HEK293T (cell line): ENCODE measurements at regions not wholly inside any gene's neighbourhood (a gene's known extent, or its start where the extent isn't known, plus 50 kb on each side); places are given as distances from the start of the nearest gene placed in this dataset.
"Not testable (repeated sequence)": the region's sequence is repeated elsewhere in the genome, so short reads cannot be mapped to it uniquely, and the experiment has no call there.

Source experiments
- CTCF ChIA-PET: fragments of 350-600 bp; formaldehyde crosslinking; extraction: SDS; loops from one replicate; lab custom pipeline; 2021; ENCODE audit warnings: antibody characterized with exemption, inconsistent platforms; lab: Yijun Ruan, JAX
- POLR2A ChIA-PET: fragments of 350-600 bp; formaldehyde crosslinking; extraction: SDS; loops from one replicate; lab custom pipeline; 2020; ENCODE audit warnings: antibody characterized with exemption, inconsistent platforms; lab: Yijun Ruan, JAX
- DNase-seq: peaks from one replicate; pipeline ENCODE4 v3.0.0; 2012; ENCODE audit warnings: mixed read lengths; ENCODE audit errors: extremely low spot score
- ARNT ChIP-seq: fragments of 450-650 bp; IDR thresholded peaks from 2 replicates; pipeline ENCODE4 v1.6.1; 2017; ENCODE audit warnings: mild to moderate bottlenecking
- BHLHE40 ChIP-seq: fragments of 450-650 bp; IDR thresholded peaks from 2 replicates; pipeline ENCODE4 v1.6.1; 2016; ENCODE audit warnings: mild to moderate bottlenecking, moderate library complexity, borderline replicate concordance
- CTBP1 ChIP-seq: fragments of 450-650 bp; IDR thresholded peaks from 2 replicates; pipeline ENCODE4 v1.6.1; 2016; ENCODE audit warnings: borderline replicate concordance
- ELF4 ChIP-seq: fragments of 450-650 bp; IDR thresholded peaks from 2 replicates; pipeline ENCODE4 v1.6.1; 2017; ENCODE audit warnings: antibody characterized with exemption
- FOXA1 ChIP-seq: fragments of 450-650 bp; IDR thresholded peaks from 2 replicates; pipeline ENCODE4 v1.6.1; 2016; ENCODE audit warnings: mild to moderate bottlenecking
- FOXK2 ChIP-seq: fragments of 450-650 bp; IDR thresholded peaks from 2 replicates; pipeline ENCODE4 v1.6.1; 2016; ENCODE audit warnings: mild to moderate bottlenecking
- FOXM1 ChIP-seq: fragments of 450-650 bp; IDR thresholded peaks from 2 replicates; pipeline ENCODE4 v1.6.1; 2017; ENCODE audit warnings: mild to moderate bottlenecking, borderline replicate concordance
- HDGF ChIP-seq: fragments of 450-650 bp; IDR thresholded peaks from 2 replicates; pipeline ENCODE4 v1.6.1; 2017; ENCODE audit warnings: antibody characterized with exemption, borderline replicate concordance
- L3MBTL2 ChIP-seq: fragments of 450-650 bp; conservative IDR thresholded peaks from 2 replicates; pipeline ENCODE4 v1.6.1; 2016; ENCODE audit warnings: mild to moderate bottlenecking
- LEF1 ChIP-seq: fragments of 450-650 bp; IDR thresholded peaks from 2 replicates; pipeline ENCODE4 v1.6.1; 2017; ENCODE audit warnings: mild to moderate bottlenecking, borderline replicate concordance
- NFRKB ChIP-seq: fragments of 450-650 bp; IDR thresholded peaks from 2 replicates; pipeline ENCODE4 v1.6.1; 2016; ENCODE audit warnings: mild to moderate bottlenecking, moderate library complexity
- PKNOX1 ChIP-seq: fragments of 450-650 bp; IDR thresholded peaks from 2 replicates; pipeline ENCODE4 v1.6.1; 2016
- SP1 ChIP-seq: fragments of 450-650 bp; IDR thresholded peaks from 2 replicates; pipeline ENCODE4 v1.6.1; 2017
- SUZ12 ChIP-seq: fragments of 450-650 bp; IDR thresholded peaks from 2 replicates; pipeline ENCODE4 v1.6.1; 2016; ENCODE audit warnings: mild to moderate bottlenecking
- TARDBP ChIP-seq: fragments of 450-650 bp; IDR thresholded peaks from 2 replicates; pipeline ENCODE4 v1.6.1; 2016
- ZNF384 ChIP-seq: fragments of 450-650 bp; IDR thresholded peaks from 2 replicates; pipeline ENCODE4 v1.6.1; 2016

GRCh38 chr16:85529489-85530369 is 83.4 kb upstream of the GSE1 start:
- no peak for DNase-seq
- CTCF ChIA-PET, result interaction anchor here (0.6 to 3.0 kb wide), 6 partner anchors 9 to 86 kb away, joined by 3 to 18 read pairs (median 4); no protein-coding TSS in a partner anchor
- TF ChIP-seq NFRKB (no peak), TARDBP (no peak), SP1 (no peak), SUZ12 (no peak), ARNT (no peak), ELF4 (no peak), LEF1 (no peak), L3MBTL2 (no peak), FOXM1 (no peak), FOXK2 (no peak), ZNF384 (no peak), FOXA1 (no peak), PKNOX1 (no peak), BHLHE40 (no peak), HDGF (no peak), CTBP1 (no peak)
- POLR2A ChIA-PET, result interaction anchor here (0.7 to 0.8 kb wide), 2 partner anchors 22 to 81 kb away, joined by 3 read pairs; no protein-coding TSS in a partner anchor

DNA sequence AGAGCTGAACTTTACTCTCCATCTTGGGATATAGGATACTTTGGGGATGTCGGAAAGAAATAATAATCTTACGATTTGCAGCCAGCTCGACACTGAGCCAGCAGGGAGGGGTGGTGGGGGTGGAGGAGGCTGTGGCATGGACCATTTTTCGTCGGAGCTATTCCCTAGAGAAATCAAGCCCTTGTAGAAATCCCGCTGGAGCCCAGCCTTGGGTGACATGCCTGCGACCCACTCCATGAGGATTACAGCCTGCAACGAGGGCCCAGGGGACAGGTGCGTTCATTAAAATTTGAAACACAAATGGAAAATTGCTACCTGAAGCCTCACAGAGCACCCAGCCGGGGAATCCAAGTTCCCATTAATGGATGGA is 82.8 kb upstream of the GSE1 start:
- DNase-seq, result no peak
- CTCF ChIA-PET, result interaction anchor here (1.1 to 3.0 kb wide), 4 partner anchors 8 to 86 kb away, joined by 3 to 18 read pairs (median 4); no protein-coding TSS in a partner anchor
- TF ChIP-seq ELF4, result no peak
- no peak for TF ChIP-seq SP1
- no peak for TF ChIP-seq FOXK2
- TF ChIP-seq PKNOX1, result no peak
- no peak for TF ChIP-seq HDGF
- no peak for TF ChIP-seq L3MBTL2
- POLR2A ChIA-PET, result interaction anchor here (0.7 kb wide), 1 partner anchor 21 kb away, joined by 3 read pairs; no protein-coding TSS in a partner anchor

GRCh38 chr16:85531516-85531915 is 81.6 kb upstream of the GSE1 start:
- ChIA-PET CTCF (no interaction called here), POLR2A (no interaction called here)
- no peak for DNase-seq
- TF ChIP-seq NFRKB, result no peak
- TF ChIP-seq L3MBTL2, result no peak
- TF ChIP-seq HDGF, result no peak
- TF ChIP-seq ARNT, result no peak
- no peak for TF ChIP-seq FOXM1
- TF ChIP-seq TARDBP, result no peak
- no peak for TF ChIP-seq CTBP1
- TF ChIP-seq ELF4, result no peak
- no peak for TF ChIP-seq SUZ12
- no peak for TF ChIP-seq FOXA1
- TF ChIP-seq SP1, result no peak
- no peak for TF ChIP-seq BHLHE40
- no peak for TF ChIP-seq LEF1
- TF ChIP-seq ZNF384, result no peak
- TF ChIP-seq PKNOX1, result no peak
- TF ChIP-seq FOXK2, result no peak

DNA sequence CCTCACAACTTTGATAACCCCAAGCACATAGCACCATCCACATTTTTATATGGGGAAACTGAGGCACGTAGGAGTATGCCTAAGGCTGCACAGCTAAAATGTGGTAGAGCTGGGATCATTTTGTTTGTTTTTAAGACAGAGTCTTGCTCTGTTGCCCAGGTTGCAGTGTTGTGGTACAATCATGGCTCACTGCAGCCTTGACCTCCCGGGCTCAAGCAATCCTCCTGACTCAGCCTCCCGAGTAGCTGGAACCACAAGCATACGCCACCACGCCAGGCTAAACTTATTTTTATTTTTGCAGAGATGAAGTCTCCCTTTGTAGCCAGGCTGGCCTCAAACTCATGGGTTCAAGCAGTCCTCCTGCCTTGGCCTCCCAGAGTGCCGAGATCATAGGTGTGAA is 81.0 kb upstream of the GSE1 start:
- CTCF ChIA-PET, result no interaction called here
- TF ChIP-seq ZNF384 (no peak), TARDBP (no peak), BHLHE40 (no peak), NFRKB (no peak), CTBP1 (no peak), FOXA1 (no peak), PKNOX1 (no peak), L3MBTL2 (no peak), ELF4 (no peak), FOXM1 (no peak), LEF1 (no peak), HDGF (no peak), SUZ12 (no peak), SP1 (no peak), ARNT (no peak), FOXK2 (no peak)
- POLR2A ChIA-PET, result no interaction called here
- DNase-seq, result no peak

GRCh38 chr16:85533593-85533992 is 79.5 kb upstream of the GSE1 start:
- POLR2A ChIA-PET, CTCF ChIA-PET, DNase-seq: not testable (repeated sequence)
